NCI-H146 treated with DMSO at 0.1 percent for 48 hours (cell line): ENCODE measurements at regions not wholly inside any gene's neighbourhood (a gene's known extent, or its start where the extent isn't known, plus 50 kb on each side); places are given as distances from the start of the nearest gene placed in this dataset.

ENCODE experiments used
- DNase-seq: peaks from one replicate; lab custom pipeline; 2025; ENCODE audit not compliant: unreplicated experiment; lab: John Stamatoyannopoulos, UW

DNA sequence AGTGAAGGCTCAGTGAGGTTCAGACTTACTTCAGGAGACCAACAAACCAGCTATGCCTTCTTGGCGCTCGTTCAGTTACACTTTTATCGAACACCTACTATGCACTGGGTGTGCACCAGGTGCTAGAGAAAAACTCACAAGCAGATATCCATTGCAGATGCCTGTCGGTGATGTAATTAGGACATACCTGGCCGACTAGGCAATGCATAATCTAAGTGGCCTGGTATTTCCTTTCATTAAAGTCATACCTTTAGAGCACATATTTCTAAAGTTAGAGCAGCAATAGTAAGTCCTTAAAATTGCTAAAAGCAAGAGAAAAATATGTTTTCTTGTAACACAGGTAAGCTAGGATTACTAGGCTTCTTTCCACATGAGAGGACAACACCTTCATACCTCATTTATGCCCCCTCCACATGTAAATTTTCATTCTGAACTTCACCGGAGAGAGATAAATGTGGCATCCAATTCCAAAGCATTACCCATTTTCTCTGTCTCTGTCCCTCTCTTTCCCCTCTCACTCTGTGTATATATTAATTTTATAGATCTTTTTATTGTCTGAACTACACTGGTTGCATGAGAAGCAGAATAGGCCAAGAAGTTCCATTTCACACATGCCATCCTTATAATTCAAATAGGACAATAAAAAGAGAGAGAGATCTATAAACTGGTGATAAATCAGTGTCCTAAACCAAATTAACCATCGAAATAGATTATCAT lies 242.2 kb downstream of the SPTSSA start:
- DNase-seq = no peak

DNA sequence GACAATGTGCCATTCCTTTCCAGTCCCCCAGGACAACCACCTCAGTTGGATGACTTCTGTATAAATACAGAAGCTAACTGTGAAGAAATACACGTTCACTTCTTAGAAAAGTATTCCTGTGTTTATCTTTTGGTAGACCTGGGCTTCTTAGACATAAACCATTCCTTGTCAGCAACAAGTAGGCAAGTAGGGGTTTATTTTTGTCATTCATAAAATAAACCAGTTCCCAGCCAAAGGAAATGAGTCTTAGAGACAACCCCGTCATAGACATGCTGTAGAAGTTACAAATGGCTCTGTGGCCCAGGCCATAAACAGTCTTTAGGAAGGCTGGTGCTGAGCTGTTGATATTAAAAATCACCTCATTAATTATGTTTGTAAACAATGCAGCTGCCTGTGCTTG lies 243.2 kb downstream of the SPTSSA start:
- no peak for DNase-seq

DNA sequence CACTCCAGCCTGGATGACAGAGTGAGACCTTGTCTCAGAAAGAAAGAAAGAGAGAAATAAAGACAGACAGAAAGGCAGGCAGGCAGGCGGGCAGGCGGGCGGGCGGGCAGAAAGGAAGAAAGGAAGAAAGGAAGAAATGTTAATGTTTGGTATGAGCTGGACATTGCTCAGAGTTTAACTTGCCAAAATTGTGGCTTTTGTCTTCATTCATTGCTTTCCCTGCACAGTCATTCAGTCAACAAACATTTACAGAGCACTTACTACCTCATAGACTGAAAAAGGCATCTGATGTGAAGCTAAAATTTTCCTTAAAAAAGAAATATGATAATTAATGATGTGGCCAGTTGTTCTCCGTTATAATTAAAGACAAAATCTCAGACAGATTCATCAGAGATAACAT lies 247.1 kb downstream of the SPTSSA start:
- no peak for DNase-seq

DNA sequence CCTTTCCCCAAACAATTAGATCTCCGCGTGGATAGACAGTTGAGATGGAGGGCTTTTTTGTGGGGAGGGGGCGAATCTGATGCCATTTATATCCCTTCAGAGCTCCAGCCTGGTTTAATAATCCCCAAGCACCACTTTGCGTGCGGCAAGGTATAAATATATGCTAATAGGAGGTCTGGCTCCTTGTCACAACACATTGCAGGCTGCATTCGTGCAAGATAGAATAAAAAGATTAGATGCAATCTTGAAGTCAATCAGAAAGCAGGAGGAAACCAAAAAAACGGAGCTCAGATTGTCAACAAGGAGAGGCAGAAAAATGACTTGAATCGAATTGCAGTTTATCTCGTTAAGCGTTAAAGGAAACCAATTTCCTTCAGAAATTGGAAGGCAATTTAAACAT lies 248.7 kb downstream of the SPTSSA start:
- no peak for DNase-seq

DNA sequence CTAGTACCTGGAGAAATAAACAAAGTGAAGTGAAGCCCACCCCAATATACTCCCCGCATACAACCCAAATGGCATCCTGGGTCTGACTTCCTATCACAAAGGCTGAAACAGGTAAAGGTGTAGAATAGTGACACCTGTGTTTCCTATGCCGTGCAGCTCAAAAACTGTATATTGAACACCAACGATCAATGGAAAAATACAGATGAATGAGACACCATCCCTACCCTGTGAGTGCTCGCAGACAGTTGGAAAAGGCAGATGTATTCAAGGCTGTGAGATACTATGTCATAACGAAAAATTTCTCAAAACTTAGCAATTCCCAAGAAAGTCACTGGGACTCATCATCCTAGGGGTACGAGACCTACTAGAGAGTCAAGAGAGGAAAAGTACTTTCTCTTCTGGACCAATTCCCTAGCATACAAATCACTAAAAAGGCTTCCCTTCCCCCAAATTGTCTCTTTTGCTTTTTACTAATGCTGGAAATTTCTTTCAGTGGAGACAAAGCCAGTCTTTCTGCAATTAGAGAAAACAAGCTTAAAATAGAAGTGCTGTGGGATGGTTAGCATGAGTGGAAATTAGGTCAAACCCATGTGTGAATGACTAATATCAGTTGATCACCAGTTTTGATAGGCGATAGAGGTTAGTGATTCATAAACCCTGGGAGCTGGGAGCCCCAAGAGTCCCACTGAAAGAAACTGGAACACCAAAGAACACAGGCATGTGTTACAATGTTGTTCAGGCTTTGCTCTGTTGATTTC lies 249.7 kb downstream of the SPTSSA start:
- DNase-seq = no peak

DNA sequence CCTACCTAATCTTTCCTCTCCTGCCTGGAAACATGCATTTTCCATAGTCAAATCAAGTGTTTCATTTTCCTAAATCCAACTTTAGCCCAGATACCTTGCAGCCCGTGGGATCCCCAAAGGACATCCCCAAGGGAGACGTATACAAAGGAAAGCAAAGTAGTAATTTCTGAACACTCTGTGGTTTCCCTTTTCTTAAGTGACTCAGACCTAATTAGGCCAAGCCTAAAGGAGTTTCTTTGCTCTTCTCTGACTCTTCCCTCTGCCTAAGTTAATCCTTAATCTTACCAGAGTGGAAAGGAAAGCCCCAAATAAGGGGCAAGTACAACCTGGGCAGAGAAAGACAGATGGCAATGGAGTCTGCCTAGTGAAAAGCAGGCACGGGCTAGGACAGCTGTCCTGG lies 250.3 kb downstream of the SPTSSA start:
- no peak for DNase-seq

DNA sequence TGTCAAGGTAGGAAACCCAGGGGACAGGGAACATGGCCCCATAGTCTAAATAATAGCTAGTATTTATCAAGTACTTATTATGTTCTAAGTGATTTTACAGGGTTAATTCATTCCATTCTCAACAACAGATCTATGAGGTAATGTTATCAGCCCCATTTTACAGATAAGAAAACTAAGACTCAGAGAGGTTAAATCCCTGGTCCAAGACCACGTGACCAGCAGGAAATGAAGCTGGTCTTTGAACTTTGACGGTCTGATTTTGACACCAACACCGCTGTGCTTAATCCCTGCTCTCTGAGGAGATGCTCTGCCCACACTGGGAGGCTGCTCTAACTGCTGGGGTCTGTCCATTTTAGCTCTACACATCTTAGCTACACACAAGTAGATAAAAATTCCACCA lies 253.5 kb downstream of the SPTSSA start:
- no peak for DNase-seq

DNA sequence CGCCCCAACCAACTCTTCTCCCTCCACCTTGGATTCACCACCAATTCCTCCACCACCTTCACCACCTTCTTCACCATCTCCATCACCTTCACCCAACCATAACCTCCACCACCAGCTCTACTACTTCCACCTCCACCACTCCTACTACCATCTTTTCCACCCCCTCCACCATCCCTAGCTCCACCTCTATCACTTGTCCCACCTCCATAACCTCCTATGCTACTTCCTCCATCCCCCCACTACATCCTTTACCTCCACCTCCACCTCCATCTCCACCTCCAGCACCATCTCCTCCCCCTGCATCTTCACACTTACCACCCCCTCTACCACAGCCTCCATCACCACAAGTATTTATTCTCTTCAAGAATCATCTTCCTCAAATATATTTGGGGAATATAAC lies 254.9 kb upstream of the EGLN3 start:
- DNase-seq = no peak

DNA sequence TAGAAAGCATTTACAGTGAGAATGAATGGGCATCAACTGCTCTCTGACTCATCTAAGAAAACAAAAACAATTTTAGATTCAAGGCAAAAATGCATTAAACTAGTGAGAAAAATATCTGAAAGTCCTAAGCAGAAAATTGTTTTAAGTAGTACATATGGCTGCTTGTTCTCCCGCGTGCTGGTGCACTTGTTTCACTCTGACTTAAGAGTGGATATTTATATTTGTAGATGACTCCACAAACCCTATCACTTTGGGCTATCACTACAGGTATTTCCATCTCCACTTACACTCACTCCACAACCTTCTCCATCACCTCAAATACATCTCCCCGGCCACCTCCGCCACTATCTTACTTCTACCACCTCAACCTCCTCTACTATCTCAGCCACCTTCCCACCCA lies 253.9 kb upstream of the EGLN3 start:
- DNase-seq = no peak

DNA sequence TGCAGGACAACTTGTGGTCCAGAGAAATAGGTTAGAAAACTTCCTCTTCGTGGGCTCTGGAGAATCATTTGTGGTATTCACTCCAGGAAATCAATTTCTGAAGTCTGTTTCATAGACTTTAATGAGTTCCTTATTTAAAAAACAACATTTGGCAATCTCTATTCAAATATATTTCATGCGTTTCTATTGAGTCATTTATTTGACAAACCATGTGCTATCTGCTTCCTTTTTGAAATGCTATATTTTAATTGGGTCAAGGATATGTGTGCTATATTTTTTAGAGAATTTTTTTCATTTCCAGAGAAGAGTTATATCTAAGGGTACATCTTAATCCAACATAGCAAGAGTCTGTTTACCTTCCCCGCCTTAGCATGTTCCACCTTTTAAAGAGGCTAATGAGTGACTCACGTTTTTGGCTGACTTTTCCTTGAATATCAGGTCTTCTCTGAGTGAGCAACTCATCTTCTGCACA lies 252.4 kb upstream of the EGLN3 start:
- no peak for DNase-seq

DNA sequence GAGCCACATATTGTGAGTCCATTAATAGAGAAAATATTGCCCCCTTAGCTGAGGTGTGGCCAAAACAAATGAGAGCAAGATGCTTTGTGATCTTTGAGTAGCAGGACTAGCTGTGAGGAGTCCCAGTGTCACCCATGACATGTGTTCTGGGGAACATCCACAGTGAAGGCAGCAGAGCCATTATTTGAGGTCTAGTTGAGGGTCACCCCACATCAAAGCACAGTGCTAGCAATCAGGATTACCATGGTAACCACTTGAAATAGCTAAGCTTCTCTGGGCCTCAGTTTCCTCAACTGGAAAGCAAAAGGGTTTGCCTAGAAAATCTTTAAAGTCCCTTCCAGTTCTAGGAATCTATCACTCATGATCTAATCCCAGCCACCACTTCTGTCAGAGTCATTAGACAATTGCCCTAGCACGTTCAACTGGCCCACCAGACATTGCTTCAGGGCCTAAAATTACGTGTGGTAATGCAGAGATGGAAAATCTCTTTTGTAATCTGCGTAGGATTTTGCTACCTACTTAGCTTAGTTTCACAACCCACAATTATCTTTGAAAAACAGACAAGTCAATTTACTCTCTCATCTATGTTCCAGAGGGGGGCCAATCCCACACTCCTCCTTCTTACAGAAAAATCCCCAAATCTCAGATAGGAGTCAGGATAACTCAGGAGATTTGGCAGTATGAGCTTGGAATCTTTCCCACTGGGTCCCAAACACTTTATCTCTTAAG lies 251.2 kb upstream of the EGLN3 start:
- no peak for DNase-seq

DNA sequence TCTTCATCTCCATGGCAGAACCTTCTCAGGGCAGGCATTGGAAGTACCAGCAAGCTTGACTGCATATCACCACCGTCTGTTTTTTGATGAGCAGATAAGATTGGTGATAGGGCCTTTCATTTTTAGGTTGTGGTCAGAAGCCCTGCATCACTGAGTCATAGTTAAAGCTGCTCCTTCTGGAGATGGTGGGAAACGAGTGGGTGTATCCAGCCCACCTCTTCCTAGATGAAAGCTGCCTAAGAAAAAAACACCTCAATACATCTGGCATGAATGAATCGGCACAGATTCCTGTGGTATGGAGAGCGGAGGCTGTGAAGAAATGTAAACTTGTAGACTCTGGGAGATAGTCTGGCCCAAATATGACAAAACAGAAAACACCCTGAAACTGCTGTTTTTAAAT lies 248.7 kb upstream of the EGLN3 start:
- no peak for DNase-seq

DNA sequence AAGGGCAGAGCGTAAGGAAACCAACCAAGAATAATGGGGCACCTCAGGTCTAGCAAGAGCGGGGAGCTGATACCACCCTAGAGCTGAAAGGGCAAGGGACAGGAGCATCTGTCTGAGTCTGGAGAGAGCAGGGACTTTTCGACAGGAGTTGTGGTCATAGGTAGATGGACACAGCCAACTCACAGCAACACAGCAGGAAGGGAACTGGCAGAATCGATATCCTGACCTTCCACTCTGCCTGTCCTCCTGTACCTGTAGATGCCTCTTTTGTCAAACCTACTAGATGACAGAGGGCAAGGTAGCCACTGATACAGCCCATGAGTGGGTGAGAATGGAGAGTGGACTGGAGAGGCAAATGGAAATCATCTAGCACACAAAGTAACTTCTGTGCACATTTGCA lies 247.2 kb upstream of the EGLN3 start:
- DNase-seq = no peak

DNA sequence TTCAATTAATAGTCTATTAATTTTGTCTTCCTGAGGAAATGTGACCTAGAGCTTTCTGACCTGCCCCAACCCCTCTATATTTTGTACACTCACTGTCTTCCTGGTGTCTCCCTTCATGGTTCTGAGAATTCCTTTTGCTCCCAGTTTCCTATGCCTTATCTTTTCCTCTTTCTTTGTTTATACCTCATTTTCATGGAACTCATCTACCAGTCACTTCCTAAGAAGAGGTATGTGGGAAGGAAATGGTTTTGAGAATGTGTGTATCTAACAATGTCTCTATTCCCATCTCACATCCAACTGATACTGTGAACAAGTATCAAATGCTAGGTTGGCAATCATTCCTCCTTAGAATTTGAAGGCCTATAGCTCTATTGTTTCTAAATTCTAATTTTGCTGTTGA lies 245.1 kb upstream of the EGLN3 start:
- DNase-seq = no peak

DNA sequence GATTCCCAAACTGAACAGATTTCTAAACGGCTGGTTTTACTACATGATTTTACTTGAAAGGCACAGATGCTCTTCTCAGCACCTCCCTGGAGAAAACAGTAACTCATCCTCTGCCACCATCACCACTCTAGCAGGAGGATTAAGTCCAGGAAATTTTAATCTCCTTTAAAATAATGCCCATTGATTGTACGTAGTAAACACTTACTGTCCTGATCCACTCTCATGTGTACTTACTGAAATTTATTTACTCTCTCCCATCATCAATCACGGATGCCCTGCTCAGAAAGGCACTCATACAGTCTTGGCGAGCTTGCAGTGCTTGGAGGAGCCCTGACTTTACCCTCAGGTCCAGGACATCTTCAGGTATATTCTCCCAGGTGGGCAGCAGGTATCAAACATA lies 239.8 kb upstream of the EGLN3 start:
- DNase-seq = no peak

DNA sequence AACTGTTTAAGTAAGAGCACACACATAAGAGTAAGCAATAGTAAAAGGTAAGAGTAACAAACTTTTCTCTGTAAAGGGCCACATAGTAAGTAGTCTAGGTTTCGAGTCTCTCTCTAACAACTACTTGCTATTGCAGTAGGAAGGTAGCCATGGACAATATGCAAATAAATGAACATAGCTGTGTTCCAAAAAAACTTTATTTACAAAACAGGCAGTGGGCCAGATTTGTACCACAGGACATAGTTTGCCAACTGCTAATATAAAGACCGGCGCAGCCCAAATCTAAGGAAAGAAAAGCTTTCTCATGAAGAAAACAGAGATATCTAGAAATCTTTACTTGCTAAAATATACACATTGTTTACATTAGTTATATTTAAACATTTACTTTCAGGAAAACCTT lies 239.0 kb upstream of the EGLN3 start:
- DNase-seq = no peak

DNA sequence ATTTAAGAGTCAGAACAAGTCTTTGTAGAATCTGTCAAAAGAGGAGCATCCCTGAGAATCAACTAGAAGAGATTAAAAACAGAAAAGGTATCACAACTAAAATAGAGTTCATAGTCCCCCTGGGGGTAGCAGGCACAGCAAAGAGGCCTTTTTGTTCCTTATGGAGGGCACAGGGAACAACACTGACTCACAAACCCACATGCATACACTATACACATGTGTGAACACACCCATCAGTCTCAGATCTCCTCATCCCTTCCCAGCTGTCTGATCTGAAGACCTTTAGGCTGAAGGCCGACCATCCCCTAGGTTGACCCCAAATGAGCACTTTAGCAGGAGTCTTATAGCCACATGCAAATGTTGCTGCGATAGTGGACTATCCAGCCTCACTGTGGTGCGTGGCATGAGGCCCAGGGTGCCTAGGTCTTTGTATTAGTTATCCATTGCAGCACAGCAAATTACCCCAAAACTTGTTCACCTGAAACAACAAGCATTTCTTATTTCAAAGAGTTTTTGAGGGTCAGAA lies 236.7 kb upstream of the EGLN3 start:
- no peak for DNase-seq

DNA sequence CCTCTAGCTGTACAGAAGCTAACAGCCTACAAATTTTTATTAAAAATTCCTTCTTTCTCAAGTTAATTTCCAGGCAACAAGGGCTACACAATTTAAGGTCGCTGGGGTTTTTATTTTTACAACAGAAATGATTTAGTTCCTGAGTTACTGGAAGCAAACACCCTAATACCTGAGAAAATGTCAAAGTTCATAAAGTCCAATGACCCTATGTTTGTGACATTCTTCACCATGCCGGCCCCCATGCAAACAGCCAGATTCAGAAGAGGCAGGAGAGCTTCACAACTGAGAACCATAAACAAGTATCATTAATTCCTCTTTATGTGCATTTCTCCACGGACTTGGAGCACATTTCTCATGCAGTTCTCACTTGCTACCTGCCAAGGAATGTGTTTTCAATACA lies 236.2 kb upstream of the EGLN3 start:
- DNase-seq = no peak

DNA sequence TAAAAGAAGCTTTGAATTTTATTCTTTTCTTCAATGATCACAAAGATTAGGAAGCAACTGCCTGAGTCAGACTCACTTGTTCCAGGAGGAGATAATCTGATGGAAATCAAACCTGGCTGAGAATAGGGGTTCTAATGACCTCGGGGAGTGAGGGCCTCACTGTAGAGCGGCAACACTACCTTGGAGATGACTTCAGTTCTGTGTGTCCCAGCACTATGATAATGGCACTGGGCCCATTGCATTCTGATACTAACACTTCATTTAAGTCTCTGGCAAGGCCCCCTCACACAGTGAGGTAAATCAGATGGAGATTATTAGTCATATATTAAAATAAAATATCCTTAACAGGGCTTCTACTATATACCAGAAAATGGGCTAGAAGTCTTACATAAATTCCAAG lies 233.3 kb upstream of the EGLN3 start:
- no peak for DNase-seq

DNA sequence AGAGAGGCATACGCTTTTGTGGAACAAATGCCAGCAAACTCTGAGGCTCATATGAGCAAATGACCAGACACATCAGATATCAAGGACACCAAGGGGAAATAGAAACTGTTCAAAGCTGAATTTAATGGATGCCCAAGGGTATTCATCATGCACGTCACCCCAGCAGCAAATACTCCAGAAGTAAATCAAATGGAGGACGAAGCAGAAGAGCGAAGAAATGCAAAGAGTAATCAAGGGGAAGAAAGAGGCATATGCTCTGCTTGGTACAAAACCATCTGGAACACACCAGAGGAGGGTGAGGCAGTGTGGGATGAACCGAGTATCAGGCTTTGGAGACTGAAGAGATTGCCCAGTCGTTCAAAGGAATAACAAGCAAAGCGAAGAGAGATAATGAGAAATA lies 232.6 kb upstream of the EGLN3 start:
- no peak for DNase-seq

DNA sequence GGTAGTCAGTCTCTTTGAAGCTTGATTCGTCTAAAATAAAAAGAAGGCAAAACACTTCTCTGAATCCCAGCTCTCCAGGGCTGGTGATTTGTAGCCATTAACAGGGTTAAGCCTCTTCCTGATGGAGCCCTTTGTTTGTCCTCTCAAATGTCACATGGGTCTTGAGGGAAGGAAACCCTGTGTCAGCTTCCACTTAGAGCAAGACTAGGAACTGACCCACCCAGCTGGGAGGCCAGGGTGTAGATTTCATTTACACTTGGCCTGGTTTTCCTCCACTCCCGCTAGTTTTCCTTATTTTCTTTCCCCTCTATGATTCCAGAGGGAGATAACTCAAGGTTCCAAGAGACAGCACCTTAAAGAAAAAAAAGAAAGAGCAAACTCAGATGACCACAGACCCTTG lies 230.5 kb upstream of the EGLN3 start:
- DNase-seq = no peak

DNA sequence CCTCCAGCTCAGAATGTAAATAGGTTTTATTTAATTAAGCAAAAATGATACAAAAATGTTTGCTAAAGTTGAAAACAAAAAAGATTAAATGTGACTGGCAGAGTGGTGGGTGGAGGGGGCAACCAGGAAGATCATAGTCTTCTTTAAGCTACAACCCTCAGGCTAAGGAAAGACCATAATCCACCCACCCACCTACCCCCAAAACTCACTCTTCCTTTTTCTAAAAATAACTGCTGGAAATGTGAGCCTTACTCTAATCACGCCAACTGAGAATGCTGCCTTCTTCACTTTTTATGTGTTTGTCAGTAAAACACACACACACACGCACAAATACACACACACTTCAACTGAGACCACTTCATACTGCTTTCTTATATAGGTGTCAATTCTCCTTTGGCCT lies 230.0 kb upstream of the EGLN3 start:
- DNase-seq = no peak
